HepG2 (cell line): ENCODE measurements at regions not wholly inside any gene's neighbourhood (a gene's known extent, or its start where the extent isn't known, plus 50 kb on each side); places are given as distances from the start of the nearest gene placed in this dataset.

Experiments used
- AGO1 ChIP-seq: fragments of 200-400 bp; formaldehyde crosslinking; IDR thresholded peaks from 2 replicates; pipeline ENCODE4 v1.6.1; 2017; ENCODE audit warnings: mild to moderate bottlenecking, low read depth, low read length, moderate library complexity; ENCODE audit not compliant: poor library complexity, severe bottlenecking
- ATF4 ChIP-seq, 2 experiments: fragments of 450-650 bp in 1 of 2; sonication (generic) in 1 of 2; formaldehyde crosslinking; IDR thresholded peaks; 2 replicates each; pipeline versions ENCODE4 v1.5.0 to v1.8.0; 2020 to 2022; ENCODE audit warnings: mild to moderate bottlenecking in 1 of 2, missing genetic modification reagents in 1 of 2
- BHLHE40 ChIP-seq: IDR thresholded peaks from 2 replicates; pipeline ENCODE4 v1.6.1; 2011; ENCODE audit warnings: low read length, improper control_type of control experiment
- DZIP1 ChIP-seq: sonication (generic); formaldehyde crosslinking; IDR thresholded peaks from 2 replicates; pipeline ENCODE4 v1.5.0; 2020; ENCODE audit warnings: mild to moderate bottlenecking, missing genetic modification reagents
- FOXK1 ChIP-seq: sonication (generic); formaldehyde crosslinking; IDR thresholded peaks from 2 replicates; pipeline ENCODE4 v1.4.0; 2020; ENCODE audit warnings: low read depth, missing genetic modification reagents, borderline replicate concordance
- MTF2 ChIP-seq: sonication (generic); formaldehyde crosslinking; IDR thresholded peaks from 2 replicates; pipeline ENCODE4 v1.5.0; 2020; ENCODE audit warnings: missing genetic modification reagents, borderline replicate concordance
- MXD3 ChIP-seq: IDR thresholded peaks from 2 replicates; pipeline ENCODE4 v1.6.1; 2016; ENCODE audit warnings: mild to moderate bottlenecking, missing biosample characterization, missing genetic modification reagents
- NFIB ChIP-seq: sonication (generic); formaldehyde crosslinking; IDR thresholded peaks from 2 replicates; pipeline ENCODE4 v1.9.0; 2021; ENCODE audit warnings: missing genetic modification reagents, mild to moderate bottlenecking, borderline replicate concordance
- PRDM4 ChIP-seq: sonication (generic); formaldehyde crosslinking; IDR thresholded peaks from 2 replicates; pipeline ENCODE4 v1.9.0; 2021; ENCODE audit warnings: missing genetic modification reagents, borderline replicate concordance
- RBM39 ChIP-seq: fragments of 200-400 bp; formaldehyde crosslinking; IDR thresholded peaks from one replicate; pipeline ENCODE4 v1.6.1; 2018; ENCODE audit warnings: antibody characterized with exemption, mild to moderate bottlenecking, low read depth, low read length; ENCODE audit not compliant: poor library complexity, severe bottlenecking
- SKI ChIP-seq: fragments of 450-650 bp; IDR thresholded peaks from one replicate; pipeline ENCODE4 v1.6.1; 2018; ENCODE audit warnings: mild to moderate bottlenecking; ENCODE audit not compliant: partially characterized antibody
- SPEN ChIP-seq: sonication (generic); formaldehyde crosslinking; IDR thresholded peaks from 2 replicates; pipeline ENCODE4 v1.5.1; 2020; ENCODE audit warnings: low read depth, mild to moderate bottlenecking, missing genetic modification reagents
- ZHX1 ChIP-seq: sonication (generic); formaldehyde crosslinking; IDR thresholded peaks from 2 replicates; pipeline ENCODE4 v1.8.1; 2022; ENCODE audit warnings: low read depth, mild to moderate bottlenecking, missing genetic modification reagents
- ZNF12 ChIP-seq: sonication (generic); formaldehyde crosslinking; IDR thresholded peaks from 2 replicates; pipeline ENCODE4 v1.5.0; 2020; ENCODE audit warnings: missing genetic modification reagents
- ZNF143 ChIP-seq: sonication (generic); formaldehyde crosslinking; IDR thresholded peaks from 2 replicates; pipeline ENCODE4 v1.4.0; 2020; ENCODE audit warnings: missing genetic modification reagents
- ZNF296 ChIP-seq: sonication (generic); formaldehyde crosslinking; conservative IDR thresholded peaks from 2 replicates; pipeline ENCODE4 v1.5.0; 2020; ENCODE audit warnings: mild to moderate bottlenecking, missing genetic modification reagents
- ZNF451 ChIP-seq: sonication (generic); formaldehyde crosslinking; IDR thresholded peaks from 2 replicates; pipeline ENCODE4 v1.5.0; 2020; ENCODE audit warnings: mild to moderate bottlenecking, missing genetic modification reagents
- ZNF510 ChIP-seq: sonication (generic); formaldehyde crosslinking; IDR thresholded peaks from 2 replicates; pipeline ENCODE4 v1.4.0; 2020; ENCODE audit warnings: low read depth, mild to moderate bottlenecking, missing genetic modification reagents

GRCh38 chr2:234679741-234680687 lies 183.1 kb upstream of the ARL4C start (continued):
- TF ChIP-seq NFIB (CRISPR knock-in tag) (no peak), SKI (peak; percentile 97), FOXK1 (CRISPR knock-in tag) (peak; percentile 68; the same call in 1 of the 2 replicates), ZNF510 (CRISPR knock-in tag) (no peak), AGO1 (no peak), ZNF296 (peak; percentile 82; the same call in 1 of the 2 replicates), PRDM4 (no peak), RBM39 (no peak), MTF2 (CRISPR knock-in tag) (no peak), DZIP1 (CRISPR knock-in tag) (no peak), ZNF451 (CRISPR knock-in tag) (peak; percentile 29; the same call in 1 of the 2 replicates), SPEN (peak; percentile 89; the same call in 1 of the 2 replicates), MXD3 (no peak), ZHX1 (no peak), ATF4 (CRISPR knock-in tag; IDR thresholded peaks at IDR 0.05) (peak in 1 of 2 experiments; percentile 62; a peak in 1 of 4 replicates), BHLHE40 (peak; percentile 71), ZNF12 (CRISPR knock-in tag) (peak; percentile 72), ZNF143 (CRISPR knock-in tag) (no peak)
